ENCODE measurements at regions not wholly inside any gene's neighbourhood (a gene's known extent, or its start where the extent isn't known, plus 50 kb on each side); places are given as distances from the start of the nearest gene placed in this dataset.

DNA sequence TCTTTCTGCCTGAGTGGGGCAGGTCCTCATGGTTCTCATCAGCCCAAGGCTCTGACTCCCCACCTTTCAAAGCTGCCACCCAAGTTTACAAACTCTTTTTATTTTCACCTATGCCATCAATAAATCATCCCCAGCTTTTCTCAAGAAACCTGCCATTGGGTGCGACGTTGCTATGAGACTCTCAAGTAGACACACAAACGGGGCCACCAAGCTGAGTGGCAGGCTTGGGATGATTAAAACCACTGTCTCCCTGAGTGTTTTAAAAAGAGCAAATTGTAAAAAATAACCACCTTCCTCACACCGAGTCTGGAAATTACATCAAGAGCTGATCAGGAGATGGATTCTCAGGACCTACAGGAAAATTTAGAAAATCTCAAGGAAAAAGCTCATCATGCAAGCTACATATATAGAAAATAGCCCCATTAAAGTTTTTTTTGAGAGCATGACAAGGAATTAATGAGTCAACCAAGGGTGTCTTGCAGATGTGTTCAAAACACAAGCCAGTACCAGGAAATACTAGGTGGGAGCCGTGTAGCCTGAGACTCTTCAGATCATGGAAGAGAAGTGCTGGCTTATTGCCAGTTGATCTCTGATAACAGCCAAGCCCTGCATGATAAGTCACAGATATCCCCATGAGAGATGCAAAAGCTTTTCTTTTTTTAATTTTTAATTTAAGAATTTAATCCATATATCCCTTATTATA lies 158.4 kb upstream of the BACE2 start:
- H3K4me2 ChIP-seq (ENCODE audit: low read depth, low read length) = no peak overlapping the region
- DNase-seq (ENCODE audit: low spot score) (no peak), ATAC-seq (no peak), FAIRE-seq (no peak)
- peaks cover 8% of the 10 kb centered on the region for H3K9me3 ChIP-seq (ENCODE audit: low read length)
- H2AFZ ChIP-seq (ENCODE audit: low read length) = no peak overlapping the region
- no peaks in the 10 kb centered on the region for H3K27me3 ChIP-seq (ENCODE audit: control insufficient read depth in 1 of 2, insufficient read depth in 2 of 2, low read length in 2 of 2)
- intact Hi-C loops (cut with micrococcal nuclease; ENCODE audit: unreplicated experiment) (no loop called here), in situ Hi-C loops (cut with HindIII; ENCODE audit: extremely low pct_ligation_motif_present, low pct_unique_long_range_greater_than_20kb) (no loop called here)
- POLR2A ChIA-PET = no interaction called here
- no peak overlapping the region for H3K4me3 ChIP-seq (replicated peaks in 1 of 3; ENCODE audit: insufficient read depth in 1 of 3, low read depth in 2 of 3, low read length in 3 of 3)
- H3K4me1 ChIP-seq (ENCODE audit: insufficient read depth, low read length) = no peaks in the 10 kb centered on the region
- no peaks in the 10 kb centered on the region for H3K79me2 ChIP-seq (ENCODE audit: insufficient read depth, low read length)
- no peaks in the 10 kb centered on the region for H3K36me3 ChIP-seq (replicated peaks in 1 of 2; ENCODE audit: control insufficient read depth in 1 of 2, insufficient read depth in 2 of 2, low read length in 2 of 2)
- CTCF ChIA-PET (ENCODE audit: low intra/inter-chr PET ratio, low total read pairs) = no interaction called here
- BruUV-seq (replicated peaks) = no TSS peak
- under 1% methylated on average over 5 of the region's 5 CpGs for WGBS (ENCODE audit: low lambda C conversion rate)
- no peaks in the 10 kb centered on the region for H4K20me1 ChIP-seq (ENCODE audit: insufficient read depth, low read length)
- H3K27ac ChIP-seq (ENCODE audit: extremely low read length, insufficient read depth, low read length) = no peak overlapping the region
- H3K9ac ChIP-seq (ENCODE audit: insufficient read depth, low read depth, low read length) = no peak overlapping the region
- TF ChIP-seq HNRNPK (IDR thresholded peaks at IDR 0.05; ENCODE audit: low read depth, low read length, poor library complexity, severe bottlenecking) (no peak), RFX5 (IDR thresholded peaks at IDR 0.05; ENCODE audit: low read depth, low read length) (no peak), ZNF556 (CRISPR knock-in tag; IDR thresholded peaks at IDR 0.05; ENCODE audit: borderline replicate concordance) (no peak), FOXA1 (IDR thresholded peaks at IDR 0.05) (no peak), FOXA1 (CRISPR knock-in tag; IDR thresholded peaks at IDR 0.05) (no peak), ZNF570 (CRISPR knock-in tag; IDR thresholded peaks at IDR 0.05; ENCODE audit: borderline replicate concordance) (no peak), HNF4A (CRISPR knock-in tag; IDR thresholded peaks at IDR 0.05) (no peak), ZFP37 (CRISPR knock-in tag; IDR thresholded peaks at IDR 0.05; ENCODE audit: borderline replicate concordance) (no peak), HIVEP1 (CRISPR knock-in tag; IDR thresholded peaks at IDR 0.05) (no peak), ZNF564 (CRISPR knock-in tag; IDR thresholded peaks at IDR 0.05) (no peak)
- TF ChIP-seq, protein P1, sequence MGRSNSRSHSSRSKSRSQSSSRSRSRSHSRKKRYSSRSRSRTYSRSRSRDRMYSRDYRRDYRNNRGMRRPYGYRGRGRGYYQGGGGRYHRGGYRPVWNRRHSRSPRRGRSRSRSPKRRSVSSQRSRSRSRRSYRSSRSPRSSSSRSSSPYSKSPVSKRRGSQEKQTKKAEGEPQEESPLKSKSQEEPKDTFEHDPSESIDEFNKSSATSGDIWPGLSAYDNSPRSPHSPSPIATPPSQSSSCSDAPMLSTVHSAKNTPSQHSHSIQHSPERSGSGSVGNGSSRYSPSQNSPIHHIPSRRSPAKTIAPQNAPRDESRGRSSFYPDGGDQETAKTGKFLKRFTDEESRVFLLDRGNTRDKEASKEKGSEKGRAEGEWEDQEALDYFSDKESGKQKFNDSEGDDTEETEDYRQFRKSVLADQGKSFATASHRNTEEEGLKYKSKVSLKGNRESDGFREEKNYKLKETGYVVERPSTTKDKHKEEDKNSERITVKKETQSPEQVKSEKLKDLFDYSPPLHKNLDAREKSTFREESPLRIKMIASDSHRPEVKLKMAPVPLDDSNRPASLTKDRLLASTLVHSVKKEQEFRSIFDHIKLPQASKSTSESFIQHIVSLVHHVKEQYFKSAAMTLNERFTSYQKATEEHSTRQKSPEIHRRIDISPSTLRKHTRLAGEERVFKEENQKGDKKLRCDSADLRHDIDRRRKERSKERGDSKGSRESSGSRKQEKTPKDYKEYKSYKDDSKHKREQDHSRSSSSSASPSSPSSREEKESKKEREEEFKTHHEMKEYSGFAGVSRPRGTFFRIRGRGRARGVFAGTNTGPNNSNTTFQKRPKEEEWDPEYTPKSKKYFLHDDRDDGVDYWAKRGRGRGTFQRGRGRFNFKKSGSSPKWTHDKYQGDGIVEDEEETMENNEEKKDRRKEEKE (IDR thresholded peaks at IDR 0.05) = no peak
- TF ChIP-seq, protein P2, sequence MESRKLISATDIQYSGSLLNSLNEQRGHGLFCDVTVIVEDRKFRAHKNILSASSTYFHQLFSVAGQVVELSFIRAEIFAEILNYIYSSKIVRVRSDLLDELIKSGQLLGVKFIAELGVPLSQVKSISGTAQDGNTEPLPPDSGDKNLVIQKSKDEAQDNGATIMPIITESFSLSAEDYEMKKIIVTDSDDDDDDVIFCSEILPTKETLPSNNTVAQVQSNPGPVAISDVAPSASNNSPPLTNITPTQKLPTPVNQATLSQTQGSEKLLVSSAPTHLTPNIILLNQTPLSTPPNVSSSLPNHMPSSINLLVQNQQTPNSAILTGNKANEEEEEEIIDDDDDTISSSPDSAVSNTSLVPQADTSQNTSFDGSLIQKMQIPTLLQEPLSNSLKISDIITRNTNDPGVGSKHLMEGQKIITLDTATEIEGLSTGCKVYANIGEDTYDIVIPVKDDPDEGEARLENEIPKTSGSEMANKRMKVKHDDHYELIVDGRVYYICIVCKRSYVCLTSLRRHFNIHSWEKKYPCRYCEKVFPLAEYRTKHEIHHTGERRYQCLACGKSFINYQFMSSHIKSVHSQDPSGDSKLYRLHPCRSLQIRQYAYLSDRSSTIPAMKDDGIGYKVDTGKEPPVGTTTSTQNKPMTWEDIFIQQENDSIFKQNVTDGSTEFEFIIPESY (CRISPR knock-in tag; IDR thresholded peaks at IDR 0.05) = no peak
- TF ChIP-seq, protein P3, sequence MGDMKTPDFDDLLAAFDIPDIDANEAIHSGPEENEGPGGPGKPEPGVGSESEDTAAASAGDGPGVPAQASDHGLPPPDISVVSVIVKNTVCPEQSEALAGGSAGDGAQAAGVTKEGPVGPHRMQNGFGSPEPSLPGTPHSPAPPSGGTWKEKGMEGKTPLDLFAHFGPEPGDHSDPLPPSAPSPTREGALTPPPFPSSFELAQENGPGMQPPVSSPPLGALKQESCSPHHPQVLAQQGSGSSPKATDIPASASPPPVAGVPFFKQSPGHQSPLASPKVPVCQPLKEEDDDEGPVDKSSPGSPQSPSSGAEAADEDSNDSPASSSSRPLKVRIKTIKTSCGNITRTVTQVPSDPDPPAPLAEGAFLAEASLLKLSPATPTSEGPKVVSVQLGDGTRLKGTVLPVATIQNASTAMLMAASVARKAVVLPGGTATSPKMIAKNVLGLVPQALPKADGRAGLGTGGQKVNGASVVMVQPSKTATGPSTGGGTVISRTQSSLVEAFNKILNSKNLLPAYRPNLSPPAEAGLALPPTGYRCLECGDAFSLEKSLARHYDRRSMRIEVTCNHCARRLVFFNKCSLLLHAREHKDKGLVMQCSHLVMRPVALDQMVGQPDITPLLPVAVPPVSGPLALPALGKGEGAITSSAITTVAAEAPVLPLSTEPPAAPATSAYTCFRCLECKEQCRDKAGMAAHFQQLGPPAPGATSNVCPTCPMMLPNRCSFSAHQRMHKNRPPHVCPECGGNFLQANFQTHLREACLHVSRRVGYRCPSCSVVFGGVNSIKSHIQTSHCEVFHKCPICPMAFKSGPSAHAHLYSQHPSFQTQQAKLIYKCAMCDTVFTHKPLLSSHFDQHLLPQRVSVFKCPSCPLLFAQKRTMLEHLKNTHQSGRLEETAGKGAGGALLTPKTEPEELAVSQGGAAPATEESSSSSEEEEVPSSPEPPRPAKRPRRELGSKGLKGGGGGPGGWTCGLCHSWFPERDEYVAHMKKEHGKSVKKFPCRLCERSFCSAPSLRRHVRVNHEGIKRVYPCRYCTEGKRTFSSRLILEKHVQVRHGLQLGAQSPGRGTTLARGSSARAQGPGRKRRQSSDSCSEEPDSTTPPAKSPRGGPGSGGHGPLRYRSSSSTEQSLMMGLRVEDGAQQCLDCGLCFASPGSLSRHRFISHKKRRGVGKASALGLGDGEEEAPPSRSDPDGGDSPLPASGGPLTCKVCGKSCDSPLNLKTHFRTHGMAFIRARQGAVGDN (CRISPR knock-in tag; IDR thresholded peaks at IDR 0.05) = no peak
- TF ChIP-seq, protein P4, sequence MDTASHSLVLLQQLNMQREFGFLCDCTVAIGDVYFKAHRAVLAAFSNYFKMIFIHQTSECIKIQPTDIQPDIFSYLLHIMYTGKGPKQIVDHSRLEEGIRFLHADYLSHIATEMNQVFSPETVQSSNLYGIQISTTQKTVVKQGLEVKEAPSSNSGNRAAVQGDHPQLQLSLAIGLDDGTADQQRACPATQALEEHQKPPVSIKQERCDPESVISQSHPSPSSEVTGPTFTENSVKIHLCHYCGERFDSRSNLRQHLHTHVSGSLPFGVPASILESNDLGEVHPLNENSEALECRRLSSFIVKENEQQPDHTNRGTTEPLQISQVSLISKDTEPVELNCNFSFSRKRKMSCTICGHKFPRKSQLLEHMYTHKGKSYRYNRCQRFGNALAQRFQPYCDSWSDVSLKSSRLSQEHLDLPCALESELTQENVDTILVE (CRISPR knock-in tag; IDR thresholded peaks at IDR 0.05) = no peak

Data from HepG2 (cell line).